HPDE6-E6E7 (cell line): ENCODE measurements at regions not wholly inside any gene's neighbourhood (a gene's known extent, or its start where the extent isn't known, plus 50 kb on each side); places are given as distances from the start of the nearest gene placed in this dataset.

Experiments used
- DNase-seq: peaks from one replicate; pipeline ENCODE4 v3.0.0; 2011; ENCODE audit warnings: missing footprints; ENCODE audit errors: extremely low spot score

GRCh38 chr13:97135883-97136282, 86.2 kb upstream of the MBNL2 start:
- DNase-seq = no peak

- DNase-seq = no peak
These were observed 85.7 kb upstream of the MBNL2 start for GRCh38 chr13:97136418-97136817.

- no peak for DNase-seq
These were observed 82.4 kb upstream of the MBNL2 start for GRCh38 chr13:97139691-97140090.

GRCh38 chr13:97140131-97140530, 82.0 kb upstream of the MBNL2 start:
- DNase-seq = no peak

GRCh38 chr13:97140611-97141010, 81.5 kb upstream of the MBNL2 start:
- DNase-seq = no peak

- DNase-seq = no peak
These were observed 81.0 kb upstream of the MBNL2 start for GRCh38 chr13:97141097-97141496.

- DNase-seq = peak; percentile 91
These were observed 80.5 kb upstream of the MBNL2 start for GRCh38 chr13:97141564-97142005.

- DNase-seq = no peak
These were observed 79.7 kb upstream of the MBNL2 start for GRCh38 chr13:97142452-97142851.

GRCh38 chr13:97145057-97145456, 77.1 kb upstream of the MBNL2 start:
- no peak for DNase-seq

GRCh38 chr13:97148894-97149293, 73.2 kb upstream of the MBNL2 start:
- DNase-seq = no peak

- no peak for DNase-seq
These were observed 61.7 kb upstream of the MBNL2 start for GRCh38 chr13:97160421-97160820.

GRCh38 chr13:97161582-97162231, 60.4 kb upstream of the MBNL2 start:
- no peak for DNase-seq

- DNase-seq = no peak
These were observed 56.4 kb upstream of the MBNL2 start for GRCh38 chr13:97165502-97166425.

GRCh38 chr13:97171136-97171535, 51.0 kb upstream of the MBNL2 start:
- DNase-seq = no peak
